Transverse colon (tissue), 4 donors: ENCODE measurements at regions not wholly inside any gene's neighbourhood (a gene's known extent, or its start where the extent isn't known, plus 50 kb on each side); places are given as distances from the start of the nearest gene placed in this dataset.

Experiments used
- DNase-seq: peaks from one replicate; pipeline ENCODE4 v3.0.0-alpha.2; 2019
- H3K27ac ChIP-seq, 4 donors: fragments of 200-600 bp; sonication (generic); 2 replicates each; pipeline ENCODE4 v1.5.1; 2016 to 2018; ENCODE audit warnings: inconsistent platforms in 4 of 4
- H3K27me3 ChIP-seq: fragments of 200-600 bp; sonication (generic); 2 replicates; pipeline ENCODE4 v1.5.1; 2017; ENCODE audit warnings: inconsistent platforms
- H3K36me3 ChIP-seq, 4 donors: fragments of 200-600 bp; sonication (generic); 2 replicates each; pipeline ENCODE4 v1.5.1; 2017 to 2019; ENCODE audit warnings: inconsistent platforms in 4 of 4
- H3K4me1 ChIP-seq, 4 donors: fragments of 200-600 bp; sonication (generic); 2 replicates each; pipeline ENCODE4 v1.5.1; 2017 to 2020; ENCODE audit warnings: inconsistent platforms in 4 of 4
- H3K4me3 ChIP-seq, 4 donors: fragments of 200-600 bp; sonication (generic); 1 replicate in 1 of 4; 2 replicates in 3 of 4; pipeline versions ENCODE4 v1.5.1 to v1.6.1; 2017 to 2019; ENCODE audit warnings: inconsistent platforms in 4 of 4
- H3K9me3 ChIP-seq, 2 donors: fragments of 200-600 bp; sonication (generic); 2 replicates each; pipeline ENCODE4 v1.5.1; 2017 to 2019; ENCODE audit warnings: inconsistent platforms in 2 of 2
- EP300 ChIP-seq: sonication (generic); formaldehyde crosslinking; IDR thresholded peaks from one replicate; pipeline ENCODE4 v1.6.1; 2017; ENCODE audit warnings: antibody characterized with exemption, low read depth
- POLR2A ChIP-seq: fragments of 450-650 bp; IDR thresholded peaks from one replicate; pipeline ENCODE4 v1.6.1; 2016; ENCODE audit warnings: antibody characterized with exemption, mild to moderate bottlenecking, moderate library complexity
- POLR2AphosphoS5 ChIP-seq, 3 donors: sonication (generic); formaldehyde crosslinking; IDR thresholded peaks; one replicate each; pipeline ENCODE4 v1.6.1; 2016; ENCODE audit warnings: antibody characterized with exemption in 3 of 3
- WGBS, 2 donors: methylation state at CpG; one replicate each; pipeline ENCODE4 v1.1.5; 2018; ENCODE audit warnings: low coverage in 1 of 2; 5-methylcytosine and 5-hydroxymethylcytosine counted together
- in situ Hi-C, 4 donors: fragments of 200-750 bp; cut with MboI; loops; one replicate each; pipeline versions ENCODE4 v1.15.0 to v1.15.1; 2017; ENCODE audit warnings: low sequenced_read_pairs in 3 of 4, low pct_ligation_motif_present in 1 of 4, low pct_unique_long_range_greater_than_20kb in 1 of 4
- intact Hi-C: fragments of 100-400 bp; cut with DNase I; formaldehyde crosslinking; loops from one replicate; pipeline ENCODE4 v1.15.1; 2023; ENCODE audit warnings: low total_unique reads
- TF ChIP-seq, protein P1 (sequence below), 5 experiments: fragments of 200-600 bp in 3 of 5; fragments of 450-650 bp in 2 of 5; sonication (generic) in 3 of 5; IDR thresholded peaks; 1 replicate in 2 of 5; 2 replicates in 3 of 5; pipeline ENCODE4 v1.5.1; 2016 to 2017; ENCODE audit warnings: antibody characterized with exemption in 5 of 5, inconsistent platforms in 3 of 5, mild to moderate bottlenecking in 2 of 5, moderate library complexity in 1 of 5

DNA sequence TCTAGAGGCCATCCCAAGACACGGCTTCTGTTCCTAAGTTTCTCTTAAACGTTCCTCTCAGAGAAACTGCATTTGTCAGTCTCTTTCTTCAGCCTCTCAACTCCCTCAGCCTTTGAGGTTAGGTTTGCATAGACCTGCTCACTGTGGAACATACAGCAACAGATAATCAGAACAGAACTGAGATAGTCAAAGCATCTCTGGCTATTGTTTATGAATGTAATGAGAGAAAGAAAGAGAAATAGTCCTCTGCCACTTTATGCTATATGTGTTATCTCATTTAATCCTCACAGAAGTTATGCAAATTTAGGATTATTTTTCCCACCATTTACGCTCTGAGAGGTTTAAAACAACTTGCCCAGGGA, 190.6 kb downstream of the PHLDA1 start:
- in situ Hi-C loops (no loop called here), intact Hi-C loops (no loop called here)
- TF ChIP-seq POLR2AphosphoS5 (IDR thresholded peaks at IDR 0.05): no peak
- TF ChIP-seq EP300: no peak
- no peak for TF ChIP-seq POLR2A
- TF ChIP-seq, protein P1, sequence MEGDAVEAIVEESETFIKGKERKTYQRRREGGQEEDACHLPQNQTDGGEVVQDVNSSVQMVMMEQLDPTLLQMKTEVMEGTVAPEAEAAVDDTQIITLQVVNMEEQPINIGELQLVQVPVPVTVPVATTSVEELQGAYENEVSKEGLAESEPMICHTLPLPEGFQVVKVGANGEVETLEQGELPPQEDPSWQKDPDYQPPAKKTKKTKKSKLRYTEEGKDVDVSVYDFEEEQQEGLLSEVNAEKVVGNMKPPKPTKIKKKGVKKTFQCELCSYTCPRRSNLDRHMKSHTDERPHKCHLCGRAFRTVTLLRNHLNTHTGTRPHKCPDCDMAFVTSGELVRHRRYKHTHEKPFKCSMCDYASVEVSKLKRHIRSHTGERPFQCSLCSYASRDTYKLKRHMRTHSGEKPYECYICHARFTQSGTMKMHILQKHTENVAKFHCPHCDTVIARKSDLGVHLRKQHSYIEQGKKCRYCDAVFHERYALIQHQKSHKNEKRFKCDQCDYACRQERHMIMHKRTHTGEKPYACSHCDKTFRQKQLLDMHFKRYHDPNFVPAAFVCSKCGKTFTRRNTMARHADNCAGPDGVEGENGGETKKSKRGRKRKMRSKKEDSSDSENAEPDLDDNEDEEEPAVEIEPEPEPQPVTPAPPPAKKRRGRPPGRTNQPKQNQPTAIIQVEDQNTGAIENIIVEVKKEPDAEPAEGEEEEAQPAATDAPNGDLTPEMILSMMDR (IDR thresholded peaks at IDR 0.05): no peak
- no peaks in the 10 kb centered on the region for H3K4me1 ChIP-seq
- WGBS, 2 donors: 71 to 83% methylated on average over 3 of the region's 3 CpGs
- H3K36me3 ChIP-seq: no peaks in the 10 kb centered on the region
- no peak for DNase-seq
- no peaks in the 10 kb centered on the region for H3K9me3 ChIP-seq
- H3K4me3 ChIP-seq: no peak overlapping the region
- H3K27ac ChIP-seq: no peak overlapping the region
- no peaks in the 10 kb centered on the region for H3K27me3 ChIP-seq

DNA sequence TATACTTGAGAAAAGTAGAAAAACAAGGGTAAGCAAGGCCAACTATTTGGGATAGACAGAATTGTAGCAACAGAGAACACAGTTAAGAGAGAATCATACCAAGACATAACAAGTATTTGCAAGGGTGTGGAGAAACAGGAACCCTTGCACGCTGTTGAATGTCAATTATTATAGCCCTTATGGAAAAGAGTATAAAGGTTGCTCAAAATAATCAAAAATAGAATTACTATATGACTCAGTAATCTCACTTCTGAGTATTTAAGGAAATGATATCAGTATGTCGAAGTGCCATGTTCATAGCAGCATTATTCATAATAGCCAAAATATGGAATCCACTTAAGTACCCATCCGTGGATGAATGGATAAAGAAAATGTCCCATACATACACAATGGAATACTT, 193.3 kb downstream of the PHLDA1 start:
- H3K4me1 ChIP-seq: no peaks in the 10 kb centered on the region
- DNase-seq: no peak
- no peak overlapping the region for H3K27ac ChIP-seq
- no peak for TF ChIP-seq POLR2A
- no peak for TF ChIP-seq POLR2AphosphoS5 (IDR thresholded peaks at IDR 0.05)
- no peak for TF ChIP-seq EP300
- TF ChIP-seq, protein P1 (IDR thresholded peaks at IDR 0.05): no peak
- in situ Hi-C loops (no loop called here), intact Hi-C loops (no loop called here)
- WGBS, 2 donors: 72 to 90% methylated on average over 3 of the region's 3 CpGs
- no peaks in the 10 kb centered on the region for H3K9me3 ChIP-seq
- no peaks in the 10 kb centered on the region for H3K27me3 ChIP-seq
- H3K4me3 ChIP-seq: no peak overlapping the region
- H3K36me3 ChIP-seq: no peaks in the 10 kb centered on the region

DNA sequence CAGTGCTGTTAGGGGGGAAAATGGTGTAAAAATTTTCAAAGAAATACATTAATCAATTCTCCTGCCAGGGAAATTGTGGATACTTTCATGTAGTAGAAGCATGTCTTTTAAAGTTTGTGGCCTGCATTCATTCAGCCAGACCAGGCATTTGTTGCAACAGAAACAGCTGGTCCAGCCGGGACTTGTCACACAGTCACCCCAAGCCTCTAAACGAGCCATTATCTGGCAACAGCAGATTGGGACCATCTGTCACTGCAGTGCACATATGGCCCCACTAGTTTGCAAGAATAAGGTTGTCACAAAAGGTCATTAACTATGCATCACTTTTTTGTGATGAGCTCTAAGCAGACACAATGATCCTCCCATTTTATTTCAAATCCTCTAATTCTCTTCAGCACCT, 193.9 kb downstream of the PHLDA1 start:
- Histone ChIP-seq H3K4me3 (no peak overlapping the region), H3K27ac (no peak overlapping the region), H3K4me1 (no peaks in the 10 kb centered on the region), H3K36me3 (no peaks in the 10 kb centered on the region), H3K27me3 (no peaks in the 10 kb centered on the region), H3K9me3 (no peaks in the 10 kb centered on the region)
- no peak for DNase-seq
- peak in 1 of 3 donors; percentile 29 for TF ChIP-seq POLR2AphosphoS5 (IDR thresholded peaks at IDR 0.05)
- TF ChIP-seq EP300: no peak
- intact Hi-C loops: no loop called here
- WGBS, 2 donors: 81% methylated on average over 2 of the region's 2 CpGs; no CpG with 5 or more reads in 1 of the 2 donors
- in situ Hi-C loops: no loop called here

DNA sequence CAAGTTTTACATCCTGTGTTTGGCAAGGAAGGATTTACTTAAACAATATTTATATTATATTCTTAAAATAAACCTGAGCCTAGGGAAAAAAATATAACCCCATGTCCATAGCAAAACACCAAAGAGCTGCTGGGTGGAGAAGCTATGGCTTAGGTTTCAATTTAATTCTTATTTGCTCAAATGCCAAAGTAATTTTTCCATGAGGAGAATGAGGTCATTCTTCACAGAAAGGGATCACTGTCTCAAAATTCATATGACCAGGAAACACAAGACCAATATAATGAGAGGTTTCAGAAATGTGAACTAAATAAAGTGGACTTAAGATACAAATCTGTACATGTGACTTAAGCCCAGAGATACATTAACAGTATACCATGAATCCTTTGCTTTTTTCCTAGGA, 195.0 kb downstream of the PHLDA1 start:
- no peak for DNase-seq
- Histone ChIP-seq H3K27me3 (no peaks in the 10 kb centered on the region), H3K4me3 (no peak overlapping the region), H3K27ac (no peak overlapping the region), H3K36me3 (no peaks in the 10 kb centered on the region), H3K9me3 (no peaks in the 10 kb centered on the region), H3K4me1 (no peaks in the 10 kb centered on the region)
- in situ Hi-C loops: no loop called here
- no peak for TF ChIP-seq POLR2AphosphoS5 (IDR thresholded peaks at IDR 0.05)
- TF ChIP-seq, protein P1 (IDR thresholded peaks at IDR 0.05): no peak
- no peak for TF ChIP-seq EP300
- TF ChIP-seq POLR2A: no peak
- intact Hi-C loops: no loop called here

DNA sequence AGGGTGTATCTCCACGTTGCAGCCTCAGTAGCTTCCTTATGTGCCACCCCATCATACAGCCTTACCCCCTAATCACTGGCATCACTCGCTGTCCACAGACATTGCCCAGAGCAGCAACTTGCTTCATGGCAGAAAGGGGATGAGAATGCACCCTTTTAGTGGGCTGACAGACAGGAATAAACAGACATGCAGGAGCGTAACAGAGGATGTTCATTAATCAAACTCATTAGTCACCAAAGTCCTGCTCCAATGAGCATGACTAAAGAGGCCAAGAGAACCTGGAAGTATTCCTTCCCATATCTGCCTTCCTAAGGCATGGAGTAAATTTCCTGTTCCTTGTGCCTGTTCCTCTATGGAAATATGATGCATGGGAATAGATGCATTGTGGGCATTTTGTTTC, 197.0 kb downstream of the PHLDA1 start:
- TF ChIP-seq EP300 (no peak), POLR2A (no peak), POLR2AphosphoS5 (IDR thresholded peaks at IDR 0.05) (no peak)
- TF ChIP-seq, protein P1 (IDR thresholded peaks at IDR 0.05): no peak
- DNase-seq: no peak
- no peak overlapping the region for H3K27ac ChIP-seq
- H3K36me3 ChIP-seq: no peaks in the 10 kb centered on the region
- in situ Hi-C loops (no loop called here), intact Hi-C loops (no loop called here)
- H3K4me1 ChIP-seq: no peaks in the 10 kb centered on the region
- H3K4me3 ChIP-seq: no peak overlapping the region
- H3K9me3 ChIP-seq: no peaks in the 10 kb centered on the region
- H3K27me3 ChIP-seq: no peaks in the 10 kb centered on the region
- WGBS, 2 donors: 68 to 100% methylated on average over 1 to 3 of the region's 3 CpGs
